ENCODE measurements at regions not wholly inside any gene's neighbourhood (a gene's known extent, or its start where the extent isn't known, plus 50 kb on each side); places are given as distances from the start of the nearest gene placed in this dataset.
"Not testable (repeated sequence)": the region's sequence is repeated elsewhere in the genome, so short reads cannot be mapped to it uniquely, and the experiment has no call there.

GRCh38 chr17:16845098-16845497, 126.8 kb downstream of the TNFRSF13B start:
- H3K36me3 ChIP-seq (ENCODE audit: control insufficient read depth in 2 of 2, insufficient read depth in 2 of 2, low read length in 1 of 2); CTCF ChIA-PET; BruUV-seq (replicated peaks): not testable (repeated sequence)

GRCh38 chr17:16844669-16845068, 127.2 kb downstream of the TNFRSF13B start:
- H4K20me1 ChIP-seq (ENCODE audit: control insufficient read depth, insufficient read depth); H3K4me1 ChIP-seq (ENCODE audit: control insufficient read depth, insufficient read depth, low read length); FAIRE-seq; H3K4me3 ChIP-seq; H3K9me3 ChIP-seq (replicated peaks; ENCODE audit: control insufficient read depth, insufficient read depth, low read length); H3K36me3 ChIP-seq (ENCODE audit: control insufficient read depth in 2 of 2, insufficient read depth in 2 of 2, low read length in 1 of 2); CTCF ChIA-PET; H3K4me2 ChIP-seq (ENCODE audit: control insufficient read depth, insufficient read depth); intact Hi-C loops (cut with micrococcal nuclease; ENCODE audit: unreplicated experiment); RAD21 ChIA-PET (ENCODE audit: unreplicated experiment); DNase-seq (ENCODE audit: low read depth, low spot score); H3K79me2 ChIP-seq (ENCODE audit: control insufficient read depth, insufficient read depth, low read length); H2AFZ ChIP-seq (ENCODE audit: control insufficient read depth, low read depth, low read length); BruUV-seq (replicated peaks); POLR2A ChIA-PET; H3K27me3 ChIP-seq (replicated peaks in 1 of 2; ENCODE audit: control insufficient read depth in 2 of 2, insufficient read depth in 2 of 2, low read length in 1 of 2); H3K9ac ChIP-seq (ENCODE audit: control insufficient read depth, insufficient read depth, low read length); SMC1A ChIA-PET (ENCODE audit: uncharacterized antibody, unreplicated experiment); in situ Hi-C loops (cut with MboI); H3K27ac ChIP-seq (ENCODE audit: control insufficient read depth, insufficient read depth); ATAC-seq: not testable (repeated sequence)
- no CpG with 5 or more reads among the region's 6 CpGs for WGBS (ENCODE audit: insufficient coverage, insufficient replicate concordance, low lambda C conversion rate, missing lambda C conversion rate)

More at GRCh38 chr17:16845098-16845497, 126.8 kb downstream of the TNFRSF13B start:
- 3% methylated on average over 2 of the region's 9 CpGs for WGBS (ENCODE audit: insufficient coverage, insufficient replicate concordance, low lambda C conversion rate, missing lambda C conversion rate)
- H3K27ac ChIP-seq (ENCODE audit: control insufficient read depth, insufficient read depth); H3K4me3 ChIP-seq; intact Hi-C loops (cut with micrococcal nuclease; ENCODE audit: unreplicated experiment); in situ Hi-C loops (cut with MboI); H4K20me1 ChIP-seq (ENCODE audit: control insufficient read depth, insufficient read depth); H2AFZ ChIP-seq (ENCODE audit: control insufficient read depth, low read depth, low read length); H3K27me3 ChIP-seq (replicated peaks in 1 of 2; ENCODE audit: control insufficient read depth in 2 of 2, insufficient read depth in 2 of 2, low read length in 1 of 2); H3K4me1 ChIP-seq (ENCODE audit: control insufficient read depth, insufficient read depth, low read length); SMC1A ChIA-PET (ENCODE audit: uncharacterized antibody, unreplicated experiment); POLR2A ChIA-PET; H3K9me3 ChIP-seq (replicated peaks; ENCODE audit: control insufficient read depth, insufficient read depth, low read length); DNase-seq (ENCODE audit: low read depth, low spot score); H3K9ac ChIP-seq (ENCODE audit: control insufficient read depth, insufficient read depth, low read length); RAD21 ChIA-PET (ENCODE audit: unreplicated experiment); H3K79me2 ChIP-seq (ENCODE audit: control insufficient read depth, insufficient read depth, low read length); FAIRE-seq; ATAC-seq; H3K4me2 ChIP-seq (ENCODE audit: control insufficient read depth, insufficient read depth): not testable (repeated sequence)

- WGBS (ENCODE audit: insufficient coverage, insufficient replicate concordance, low lambda C conversion rate, missing lambda C conversion rate), result 4% methylated on average over 4 of the region's 7 CpGs
- RAD21 ChIA-PET (ENCODE audit: unreplicated experiment), result not testable (repeated sequence)
These were observed 128.4 kb downstream of the TNFRSF13B start for GRCh38 chr17:16843511-16843910.

GRCh38 chr17:16842346-16842745, 129.6 kb downstream of the TNFRSF13B start:
- H3K36me3 ChIP-seq (ENCODE audit: control insufficient read depth in 2 of 2, insufficient read depth in 2 of 2, low read length in 1 of 2); H3K4me2 ChIP-seq (ENCODE audit: control insufficient read depth, insufficient read depth); RAD21 ChIA-PET (ENCODE audit: unreplicated experiment); H3K9ac ChIP-seq (ENCODE audit: control insufficient read depth, insufficient read depth, low read length); FAIRE-seq; H3K9me3 ChIP-seq (replicated peaks; ENCODE audit: control insufficient read depth, insufficient read depth, low read length); POLR2A ChIA-PET; CTCF ChIA-PET; BruUV-seq (replicated peaks); H3K27ac ChIP-seq (ENCODE audit: control insufficient read depth, insufficient read depth); H3K4me1 ChIP-seq (ENCODE audit: control insufficient read depth, insufficient read depth, low read length); intact Hi-C loops (cut with micrococcal nuclease; ENCODE audit: unreplicated experiment); H3K4me3 ChIP-seq; ATAC-seq; H3K79me2 ChIP-seq (ENCODE audit: control insufficient read depth, insufficient read depth, low read length); in situ Hi-C loops (cut with MboI); SMC1A ChIA-PET (ENCODE audit: uncharacterized antibody, unreplicated experiment); H3K27me3 ChIP-seq (replicated peaks in 1 of 2; ENCODE audit: control insufficient read depth in 2 of 2, insufficient read depth in 2 of 2, low read length in 1 of 2); DNase-seq (ENCODE audit: low read depth, low spot score); H4K20me1 ChIP-seq (ENCODE audit: control insufficient read depth, insufficient read depth); H2AFZ ChIP-seq (ENCODE audit: control insufficient read depth, low read depth, low read length): not testable (repeated sequence)
- 41% methylated on average over 4 of the region's 6 CpGs for WGBS (ENCODE audit: insufficient coverage, insufficient replicate concordance, low lambda C conversion rate, missing lambda C conversion rate)

More at GRCh38 chr17:16843511-16843910, 128.4 kb downstream of the TNFRSF13B start:
- POLR2A ChIA-PET; H3K9ac ChIP-seq (ENCODE audit: control insufficient read depth, insufficient read depth, low read length); H3K4me3 ChIP-seq; H3K36me3 ChIP-seq (ENCODE audit: control insufficient read depth in 2 of 2, insufficient read depth in 2 of 2, low read length in 1 of 2); H2AFZ ChIP-seq (ENCODE audit: control insufficient read depth, low read depth, low read length); intact Hi-C loops (cut with micrococcal nuclease; ENCODE audit: unreplicated experiment); H3K79me2 ChIP-seq (ENCODE audit: control insufficient read depth, insufficient read depth, low read length); H3K27ac ChIP-seq (ENCODE audit: control insufficient read depth, insufficient read depth); DNase-seq (ENCODE audit: low read depth, low spot score); H3K27me3 ChIP-seq (replicated peaks in 1 of 2; ENCODE audit: control insufficient read depth in 2 of 2, insufficient read depth in 2 of 2, low read length in 1 of 2); ATAC-seq; H4K20me1 ChIP-seq (ENCODE audit: control insufficient read depth, insufficient read depth); BruUV-seq (replicated peaks); SMC1A ChIA-PET (ENCODE audit: uncharacterized antibody, unreplicated experiment); FAIRE-seq; H3K9me3 ChIP-seq (replicated peaks; ENCODE audit: control insufficient read depth, insufficient read depth, low read length); in situ Hi-C loops (cut with MboI); CTCF ChIA-PET; H3K4me2 ChIP-seq (ENCODE audit: control insufficient read depth, insufficient read depth); H3K4me1 ChIP-seq (ENCODE audit: control insufficient read depth, insufficient read depth, low read length): not testable (repeated sequence)

Data from GM12878 (cell line).